ENCODE measurements at regions not wholly inside any gene's neighbourhood (a gene's known extent, or its start where the extent isn't known, plus 50 kb on each side); places are given as distances from the start of the nearest gene placed in this dataset.

- intact Hi-C loops (cut with DNase I, micrococcal nuclease), result no loop called here
- Histone ChIP-seq H3K4me3 (no peak overlapping the region), H3K9me3 (peaks cover 31% of the 10 kb centered on the region), H3K36me3 (ENCODE audit: low read depth) (no peaks in the 10 kb centered on the region), H3K4me1 (ENCODE audit: low read depth) (no peaks in the 10 kb centered on the region)
- ATAC-seq (no peak), DNase-seq (no peak)
- TF ChIP-seq, protein P1, sequence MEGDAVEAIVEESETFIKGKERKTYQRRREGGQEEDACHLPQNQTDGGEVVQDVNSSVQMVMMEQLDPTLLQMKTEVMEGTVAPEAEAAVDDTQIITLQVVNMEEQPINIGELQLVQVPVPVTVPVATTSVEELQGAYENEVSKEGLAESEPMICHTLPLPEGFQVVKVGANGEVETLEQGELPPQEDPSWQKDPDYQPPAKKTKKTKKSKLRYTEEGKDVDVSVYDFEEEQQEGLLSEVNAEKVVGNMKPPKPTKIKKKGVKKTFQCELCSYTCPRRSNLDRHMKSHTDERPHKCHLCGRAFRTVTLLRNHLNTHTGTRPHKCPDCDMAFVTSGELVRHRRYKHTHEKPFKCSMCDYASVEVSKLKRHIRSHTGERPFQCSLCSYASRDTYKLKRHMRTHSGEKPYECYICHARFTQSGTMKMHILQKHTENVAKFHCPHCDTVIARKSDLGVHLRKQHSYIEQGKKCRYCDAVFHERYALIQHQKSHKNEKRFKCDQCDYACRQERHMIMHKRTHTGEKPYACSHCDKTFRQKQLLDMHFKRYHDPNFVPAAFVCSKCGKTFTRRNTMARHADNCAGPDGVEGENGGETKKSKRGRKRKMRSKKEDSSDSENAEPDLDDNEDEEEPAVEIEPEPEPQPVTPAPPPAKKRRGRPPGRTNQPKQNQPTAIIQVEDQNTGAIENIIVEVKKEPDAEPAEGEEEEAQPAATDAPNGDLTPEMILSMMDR (IDR thresholded peaks at IDR 0.05), result no peak
These were observed 765.8 kb downstream of the METTL4 start for GRCh38 chr18:1805521-1805920.

- no peak for DNase-seq
- Histone ChIP-seq H3K36me3 (ENCODE audit: low read depth) (no peaks in the 10 kb centered on the region), H3K9me3 (peaks cover 42% of the 10 kb centered on the region), H3K4me1 (ENCODE audit: low read depth) (no peaks in the 10 kb centered on the region), H3K4me3 (no peak overlapping the region)
- intact Hi-C loops (cut with DNase I, micrococcal nuclease), result no loop called here
- no peak for ATAC-seq
- TF ChIP-seq, protein P1 (IDR thresholded peaks at IDR 0.05), result no peak
These were observed 764.3 kb downstream of the METTL4 start for GRCh38 chr18:1806884-1807615.

- DNase-seq (no peak), ATAC-seq (no peak)
- H3K9me3 ChIP-seq, result peaks cover 45% of the 10 kb centered on the region
- no peaks in the 10 kb centered on the region for H3K4me1 ChIP-seq (ENCODE audit: low read depth)
- H3K4me3 ChIP-seq, result no peak overlapping the region
- no peaks in the 10 kb centered on the region for H3K36me3 ChIP-seq (ENCODE audit: low read depth)
- intact Hi-C loops (cut with DNase I, micrococcal nuclease), result no loop called here
- TF ChIP-seq, protein P1 (IDR thresholded peaks at IDR 0.05), result no peak
These were observed 760.0 kb downstream of the METTL4 start for GRCh38 chr18:1811282-1811681.

GRCh38 chr18:1825296-1825695 is 746.0 kb downstream of the METTL4 start:
- Histone ChIP-seq H3K4me3 (no peak overlapping the region), H3K36me3 (ENCODE audit: low read depth) (no peaks in the 10 kb centered on the region), H3K9me3 (peaks cover 39% of the 10 kb centered on the region), H3K4me1 (ENCODE audit: low read depth) (no peaks in the 10 kb centered on the region)
- no peak for ATAC-seq
- TF ChIP-seq, protein P1 (IDR thresholded peaks at IDR 0.05), result no peak
- DNase-seq, result no peak
- intact Hi-C loops (cut with DNase I, micrococcal nuclease), result no loop called here

GRCh38 chr18:1840878-1841277 is 730.4 kb downstream of the METTL4 start:
- Histone ChIP-seq H3K9me3 (peaks cover 58% of the 10 kb centered on the region), H3K4me3 (no peak overlapping the region), H3K36me3 (ENCODE audit: low read depth) (no peaks in the 10 kb centered on the region), H3K4me1 (ENCODE audit: low read depth) (no peaks in the 10 kb centered on the region)
- TF ChIP-seq, protein P1 (IDR thresholded peaks at IDR 0.05), result no peak
- no peak for ATAC-seq
- no peak for DNase-seq
- intact Hi-C loops (cut with DNase I, micrococcal nuclease), result no loop called here

Data from mucosa of descending colon (tissue), 3 donors.